WI38 (cell line): ENCODE measurements at regions not wholly inside any gene's neighbourhood (a gene's known extent, or its start where the extent isn't known, plus 50 kb on each side); places are given as distances from the start of the nearest gene placed in this dataset.
"Not testable (repeated sequence)": the region's sequence is repeated elsewhere in the genome, so short reads cannot be mapped to it uniquely, and the experiment has no call there.

Source experiments
- H3K4me3 ChIP-seq: 2 replicates; pipeline ENCODE4 v1.5.1; 2011; ENCODE audit warnings: low read depth, mild to moderate bottlenecking, control low read depth, low read length
- TF ChIP-seq, protein P1 (sequence below): IDR thresholded peaks from 2 replicates; pipeline ENCODE4 v1.5.1; 2012; ENCODE audit warnings: low read depth, mild to moderate bottlenecking, control low read depth, low read length

DNA sequence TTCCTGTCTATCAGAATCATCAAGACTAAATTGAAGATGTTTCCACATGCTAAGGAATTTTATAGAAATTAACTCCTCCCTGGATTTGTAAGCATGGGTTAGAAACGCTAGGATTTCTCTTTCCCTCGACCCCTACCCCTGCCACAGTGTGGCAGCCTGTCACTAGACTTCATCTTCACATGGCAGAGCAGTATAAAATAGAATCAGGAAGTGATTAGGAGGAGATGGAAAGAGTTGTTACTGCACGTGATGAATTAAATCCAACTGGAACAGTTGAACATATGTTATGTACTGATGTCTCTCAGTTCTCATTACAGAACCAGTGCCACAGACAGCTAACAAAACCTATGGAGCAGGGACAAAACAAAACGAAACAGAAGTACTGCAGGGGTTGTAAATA lies 130.0 kb upstream of the BNIP2 start:
- no peak overlapping the region for H3K4me3 ChIP-seq
- TF ChIP-seq, protein P1, sequence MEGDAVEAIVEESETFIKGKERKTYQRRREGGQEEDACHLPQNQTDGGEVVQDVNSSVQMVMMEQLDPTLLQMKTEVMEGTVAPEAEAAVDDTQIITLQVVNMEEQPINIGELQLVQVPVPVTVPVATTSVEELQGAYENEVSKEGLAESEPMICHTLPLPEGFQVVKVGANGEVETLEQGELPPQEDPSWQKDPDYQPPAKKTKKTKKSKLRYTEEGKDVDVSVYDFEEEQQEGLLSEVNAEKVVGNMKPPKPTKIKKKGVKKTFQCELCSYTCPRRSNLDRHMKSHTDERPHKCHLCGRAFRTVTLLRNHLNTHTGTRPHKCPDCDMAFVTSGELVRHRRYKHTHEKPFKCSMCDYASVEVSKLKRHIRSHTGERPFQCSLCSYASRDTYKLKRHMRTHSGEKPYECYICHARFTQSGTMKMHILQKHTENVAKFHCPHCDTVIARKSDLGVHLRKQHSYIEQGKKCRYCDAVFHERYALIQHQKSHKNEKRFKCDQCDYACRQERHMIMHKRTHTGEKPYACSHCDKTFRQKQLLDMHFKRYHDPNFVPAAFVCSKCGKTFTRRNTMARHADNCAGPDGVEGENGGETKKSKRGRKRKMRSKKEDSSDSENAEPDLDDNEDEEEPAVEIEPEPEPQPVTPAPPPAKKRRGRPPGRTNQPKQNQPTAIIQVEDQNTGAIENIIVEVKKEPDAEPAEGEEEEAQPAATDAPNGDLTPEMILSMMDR: no peak

DNA sequence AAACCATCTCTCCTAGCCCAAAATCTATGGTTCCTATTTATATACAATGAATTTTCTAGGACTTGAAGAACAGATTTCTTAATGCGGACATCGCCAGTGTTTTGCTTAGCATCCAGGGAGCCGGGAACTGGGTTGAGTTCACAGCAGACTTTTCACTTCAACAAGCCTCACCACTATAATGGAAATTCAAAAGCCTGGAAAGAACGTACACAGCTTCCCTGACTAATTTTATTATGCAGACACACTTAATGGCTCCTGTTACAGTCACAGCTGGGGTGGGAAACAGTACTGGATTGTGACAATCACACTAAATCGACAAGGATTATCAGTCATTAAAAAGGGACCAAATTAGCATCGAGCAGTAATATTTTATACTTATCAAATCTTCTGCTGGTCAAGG lies 129.2 kb upstream of the BNIP2 start:
- TF ChIP-seq, protein P1: no peak
- no peak overlapping the region for H3K4me3 ChIP-seq

DNA sequence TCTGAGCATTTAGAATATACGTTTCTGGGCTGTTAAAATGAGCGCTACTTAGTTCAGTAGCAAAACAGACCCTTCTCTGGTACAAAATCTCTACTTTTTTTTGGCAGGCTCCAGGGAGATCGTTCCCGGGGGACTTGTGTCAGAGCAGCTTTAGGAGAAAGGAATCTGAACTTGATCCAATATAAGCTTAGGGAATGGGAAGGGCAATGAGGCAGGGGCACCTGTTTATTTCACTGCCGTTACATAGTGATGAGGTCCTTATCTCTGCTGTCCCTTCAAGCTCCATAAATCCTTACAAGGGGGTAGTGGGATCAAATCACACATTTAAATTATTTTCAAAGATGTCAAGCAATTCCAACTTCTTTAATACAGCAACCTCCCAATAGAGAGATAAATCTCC lies 128.7 kb upstream of the BNIP2 start:
- TF ChIP-seq, protein P1: no peak

DNA sequence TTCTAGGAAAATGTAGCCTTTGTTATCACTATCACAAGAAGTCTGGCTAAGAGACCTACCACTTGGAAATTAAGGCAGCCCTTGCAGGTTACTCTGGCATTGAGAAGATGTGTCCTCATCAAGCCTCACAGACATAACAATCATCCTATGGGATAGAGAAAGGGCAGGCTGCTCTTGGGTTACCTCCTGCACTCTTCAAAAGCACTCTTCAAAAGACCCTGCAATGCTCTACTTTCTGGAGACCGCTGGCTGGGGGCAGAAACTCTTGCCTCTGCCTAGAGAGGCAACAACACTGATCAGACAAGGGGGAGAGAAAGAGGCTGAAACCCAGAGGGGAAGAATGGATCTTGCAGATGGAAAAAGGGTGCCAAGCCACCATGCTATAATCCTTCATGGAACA lies 127.9 kb upstream of the BNIP2 start:
- TF ChIP-seq, protein P1: no peak
- no peak overlapping the region for H3K4me3 ChIP-seq

More for the DNA sequence above, 128.7 kb upstream of the BNIP2 start:
- H3K4me3 ChIP-seq: no peak overlapping the region

DNA sequence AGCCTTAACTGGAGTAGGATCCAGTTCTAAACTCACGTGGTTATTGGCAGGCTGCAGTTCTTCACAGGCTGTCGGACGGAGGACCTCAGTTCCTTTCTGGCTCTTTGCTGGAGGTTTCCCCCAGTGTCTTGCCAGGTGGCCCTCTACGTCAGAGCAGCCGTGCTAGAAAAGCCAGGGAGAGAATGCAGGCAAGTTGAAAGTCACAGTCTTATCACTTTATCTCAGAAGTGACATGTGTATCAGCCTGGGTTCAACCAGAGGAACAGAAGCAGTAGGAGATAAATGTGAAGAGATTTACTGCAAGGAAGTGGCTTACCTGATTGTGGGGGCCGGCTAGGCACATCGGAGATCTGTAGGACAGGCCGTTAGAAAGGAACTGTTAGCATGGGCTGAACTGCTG lies 125.3 kb upstream of the BNIP2 start:
- TF ChIP-seq, protein P1: no peak
- no peak overlapping the region for H3K4me3 ChIP-seq

DNA sequence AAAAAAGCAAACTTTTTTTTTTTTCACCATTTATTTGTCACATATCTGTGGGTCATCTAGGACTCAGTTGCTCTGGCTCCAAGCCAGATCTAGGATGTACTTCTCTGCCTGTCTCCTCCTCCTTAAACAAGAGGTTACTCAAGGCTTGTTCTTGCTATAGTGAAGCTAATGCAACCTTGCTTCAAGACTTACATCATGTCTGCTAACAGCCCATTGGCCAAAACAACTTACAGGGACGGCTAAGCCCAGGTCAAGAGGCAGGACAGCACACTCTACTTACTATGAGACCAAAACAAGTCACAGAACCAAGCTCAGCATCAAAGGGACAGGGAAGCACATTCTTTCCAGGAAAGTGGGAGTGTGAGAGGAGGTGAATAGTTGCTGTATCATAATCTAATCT lies 123.8 kb upstream of the BNIP2 start:
- TF ChIP-seq, protein P1: no peak
- H3K4me3 ChIP-seq: no peak overlapping the region

DNA sequence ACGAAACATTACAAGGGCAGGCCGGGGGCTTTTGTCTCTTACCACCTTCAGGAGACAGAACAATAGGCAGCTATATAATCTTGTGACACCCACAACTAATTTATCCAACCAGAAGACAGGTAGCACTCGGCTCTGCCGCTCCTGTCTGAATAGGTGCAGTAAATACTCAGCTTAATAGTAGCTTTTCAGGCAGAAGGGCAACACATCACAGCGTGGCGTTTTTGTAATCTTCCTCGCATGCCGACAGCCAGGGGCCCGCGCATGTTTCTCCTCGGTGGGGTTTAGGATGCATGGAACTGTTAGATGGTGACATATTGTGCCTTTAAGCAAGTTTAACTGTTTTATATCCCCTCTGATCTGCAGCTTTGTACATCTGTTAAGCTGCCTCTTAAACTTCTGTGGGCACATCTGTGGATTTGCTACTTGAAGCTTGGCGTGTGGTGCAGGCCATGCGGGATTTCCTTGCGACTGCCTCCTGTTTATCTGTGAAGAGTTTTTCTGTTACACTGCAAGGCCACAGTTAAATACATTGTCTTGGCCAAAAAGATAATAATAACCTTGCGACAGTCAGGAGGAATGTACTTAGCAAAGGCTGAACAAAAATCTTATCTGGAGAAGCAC lies 123.2 kb upstream of the BNIP2 start:
- TF ChIP-seq, protein P1: no peak
- no peak overlapping the region for H3K4me3 ChIP-seq

DNA sequence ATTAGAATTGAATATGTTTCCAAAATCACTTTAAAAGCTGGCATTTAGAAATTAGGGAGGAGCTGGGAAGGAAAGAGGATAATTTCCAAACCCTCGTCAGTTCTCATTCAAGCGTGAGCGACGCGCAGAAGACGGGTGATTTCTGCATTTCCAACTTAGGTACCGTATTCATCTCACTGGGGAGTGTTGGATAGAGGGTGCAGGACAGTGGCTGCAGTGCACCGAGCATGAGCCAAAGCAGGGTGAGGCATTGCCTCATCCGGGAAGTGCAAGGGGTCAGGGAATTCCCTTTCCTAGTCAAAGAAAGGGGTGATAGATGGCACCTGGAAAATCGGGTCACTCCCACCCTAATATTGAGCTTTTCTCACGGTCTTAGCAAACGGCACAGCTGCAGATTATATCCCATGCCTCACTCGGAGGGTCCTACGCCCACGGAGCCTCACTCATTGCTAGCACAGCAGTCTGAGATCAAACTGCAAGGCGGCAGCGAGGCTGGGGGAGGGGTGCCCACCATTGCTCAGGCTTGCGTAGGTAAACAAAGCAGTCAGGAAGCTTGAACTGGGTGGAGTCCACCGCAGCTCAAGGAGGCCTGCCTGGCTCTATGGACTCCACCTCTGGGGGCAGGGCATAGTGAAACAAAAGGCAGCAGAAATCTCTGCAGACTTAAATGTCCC lies 114.3 kb upstream of the BNIP2 start:
- not testable (repeated sequence) for H3K4me3 ChIP-seq
